VCaP (cell line): ENCODE measurements at regions not wholly inside any gene's neighbourhood (a gene's known extent, or its start where the extent isn't known, plus 50 kb on each side); places are given as distances from the start of the nearest gene placed in this dataset.

Experiments used
- H3K27ac ChIP-seq: fragments of 450-650 bp; 2 replicates; pipeline ENCODE4 v1.5.1; 2017
- CTCF ChIP-seq: fragments of 450-650 bp; conservative IDR thresholded peaks from 2 replicates; pipeline ENCODE4 v1.5.1; 2017; ENCODE audit warnings: mild to moderate bottlenecking, moderate library complexity

GRCh38 chr14:45715946-45716345 is 462.9 kb upstream of the MIS18BP1 start:
- TF ChIP-seq CTCF: no peak
- no peak overlapping the region for H3K27ac ChIP-seq

DNA sequence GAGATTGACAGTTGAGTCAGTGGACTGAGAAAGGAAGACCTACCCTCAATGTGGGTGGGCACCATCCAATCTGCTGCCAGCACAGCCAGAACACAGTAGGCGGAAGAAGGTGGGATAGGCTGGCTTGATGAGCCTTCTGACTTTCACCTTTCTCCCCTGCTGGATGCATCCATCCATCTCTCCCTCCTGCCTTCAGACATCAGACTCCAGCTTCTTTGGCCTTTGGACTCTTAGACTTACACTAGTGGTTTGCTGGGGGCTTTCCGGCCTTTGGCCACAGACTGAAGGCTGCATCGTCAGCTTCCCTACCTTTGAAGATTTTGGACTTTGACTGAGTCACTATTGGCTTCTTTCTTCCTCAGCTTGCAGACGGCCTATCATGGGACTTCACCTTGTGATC is 456.5 kb upstream of the MIS18BP1 start:
- TF ChIP-seq CTCF: no peak
- no peak overlapping the region for H3K27ac ChIP-seq

DNA sequence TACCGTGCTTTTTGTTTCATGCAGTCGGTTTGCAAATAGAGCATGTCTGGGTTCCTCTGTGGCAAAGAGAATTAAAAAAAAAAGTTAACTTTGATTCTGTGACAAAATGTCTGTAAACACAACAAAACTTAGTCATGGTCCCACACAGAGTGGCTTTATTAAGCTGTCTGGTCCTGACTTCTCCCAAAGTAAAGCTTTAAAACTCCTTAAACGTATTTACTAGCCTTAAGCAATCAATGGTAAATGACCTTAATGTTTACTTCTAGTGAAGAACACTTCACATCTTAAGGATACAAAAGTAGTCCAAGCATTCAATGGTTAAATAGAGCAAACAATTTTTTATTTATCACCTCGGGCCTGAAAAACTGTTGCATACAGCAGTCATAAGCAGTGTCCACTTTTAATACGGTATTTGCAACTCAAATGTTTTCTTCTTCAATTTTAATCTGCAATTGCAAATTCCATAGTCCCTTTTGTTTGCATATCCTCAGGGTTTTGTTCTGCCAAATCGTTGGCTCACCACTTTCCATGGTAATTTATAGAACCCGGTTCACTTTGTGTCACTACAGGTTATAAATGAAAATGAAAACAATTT is 453.0 kb upstream of the MIS18BP1 start:
- H3K27ac ChIP-seq: no peak overlapping the region
- no peak for TF ChIP-seq CTCF

DNA sequence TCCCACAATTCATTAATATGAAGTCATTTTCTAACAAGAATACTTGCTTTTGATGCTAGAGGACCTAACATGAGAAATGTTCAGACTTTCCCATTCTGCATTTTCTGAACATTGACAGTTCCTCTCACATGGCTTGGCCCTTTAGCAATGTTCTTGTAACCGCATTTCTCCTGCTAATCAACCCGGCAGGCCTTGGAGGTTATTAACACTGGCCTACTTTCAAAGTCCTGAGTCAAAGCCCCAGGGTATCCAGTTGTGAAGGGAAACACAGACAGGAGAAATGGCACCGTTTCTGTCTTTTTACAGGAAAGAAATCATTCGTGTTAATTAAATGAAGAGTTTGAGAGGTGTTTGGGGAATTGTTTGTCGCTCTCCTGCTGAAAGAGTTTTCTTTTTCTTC is 446.5 kb upstream of the MIS18BP1 start:
- no peak for TF ChIP-seq CTCF
- no peak overlapping the region for H3K27ac ChIP-seq

- no peak overlapping the region for H3K27ac ChIP-seq
- no peak for TF ChIP-seq CTCF
Observed at GRCh38 chr14:45698462-45699134, 445.6 kb upstream of the MIS18BP1 start.

- no peak for TF ChIP-seq CTCF
- no peak overlapping the region for H3K27ac ChIP-seq
Observed at GRCh38 chr14:45686771-45687170, 433.8 kb upstream of the MIS18BP1 start.

- no peak overlapping the region for H3K27ac ChIP-seq
- TF ChIP-seq CTCF: no peak
Observed at GRCh38 chr14:45680531-45680930, 427.5 kb upstream of the MIS18BP1 start.
